ENCODE measurements at regions not wholly inside any gene's neighbourhood (a gene's known extent, or its start where the extent isn't known, plus 50 kb on each side); places are given as distances from the start of the nearest gene placed in this dataset.

- TF ChIP-seq REST (IDR thresholded peaks at IDR 0.05), result no peak
These were observed 121.6 kb upstream of the ROPN1 start (continued) for GRCh38 chr3:124113485-124113884.

- no peak overlapping the region for H3K4me3 ChIP-seq (ENCODE audit: low read depth in 1 of 3, low read length in 3 of 3)
- no peak for TF ChIP-seq HNF4A (conservative IDR thresholded peaks at IDR 0.05)
- TF ChIP-seq FOXA2 (IDR thresholded peaks at IDR 0.05), result no peak
- TF ChIP-seq GABPA (IDR thresholded peaks at IDR 0.05 in 1 of 2, conservative IDR thresholded peaks at IDR 0.05 in 1 of 2), result no peak
- TF ChIP-seq NR2F2 (IDR thresholded peaks at IDR 0.05), result no peak
- TF ChIP-seq ZBTB33 (IDR thresholded peaks at IDR 0.05), result no peak
- no peak for TF ChIP-seq ATF3 (IDR thresholded peaks at IDR 0.05)
- TF ChIP-seq FOXA1 (IDR thresholded peaks at IDR 0.05), result no peak
- no peak for TF ChIP-seq TAF1 (conservative IDR thresholded peaks at IDR 0.05)
- no peak for TF ChIP-seq CTCF (IDR thresholded peaks at IDR 0.05; ENCODE audit: low read depth, low read length, missing input control)
- no peak for TF ChIP-seq YY1 (IDR thresholded peaks at IDR 0.05)
- no peak for TF ChIP-seq RXRA (IDR thresholded peaks at IDR 0.05)
- TF ChIP-seq MAX (IDR thresholded peaks at IDR 0.05), result no peak
- no peak for TF ChIP-seq REST (IDR thresholded peaks at IDR 0.05)
- TF ChIP-seq RAD21 (IDR thresholded peaks at IDR 0.05), result no peak
- no peak for TF ChIP-seq EGR1 (IDR thresholded peaks at IDR 0.05; ENCODE audit: low read depth in 2 of 2)
- TF ChIP-seq JUND (IDR thresholded peaks at IDR 0.05), result no peak
- TF ChIP-seq SP1 (IDR thresholded peaks at IDR 0.05), result no peak
- no peak for TF ChIP-seq HNF4G (IDR thresholded peaks at IDR 0.05)
- no peaks in the 10 kb centered on the region for H3K27me3 ChIP-seq (ENCODE audit: control insufficient read depth in 4 of 4, insufficient read depth in 4 of 4, low read length in 3 of 4)
- H3K9me3 ChIP-seq (ENCODE audit: control insufficient read depth in 4 of 4, low read length in 3 of 4), result no peaks in the 10 kb centered on the region
- H3K9ac ChIP-seq (ENCODE audit: low read depth in 1 of 2, low read length in 2 of 2), result no peak overlapping the region
- H3K27ac ChIP-seq (ENCODE audit: low read depth in 1 of 2, low read length in 2 of 2), result no peak overlapping the region
- H3K36me3 ChIP-seq (ENCODE audit: control insufficient read depth in 4 of 4, insufficient read depth in 3 of 4, low read depth in 1 of 4, low read length in 3 of 4), result no peaks in the 10 kb centered on the region
- WGBS, result 63% methylated on average over 6 of the region's 6 CpGs
- H3K4me1 ChIP-seq (ENCODE audit: control insufficient read depth in 4 of 4, insufficient read depth in 4 of 4, low read length in 3 of 4), result no peaks in the 10 kb centered on the region
- no peak for DNase-seq (ENCODE audit: low spot score)
These were observed 123.4 kb upstream of the ROPN1 start for GRCh38 chr3:124115279-124115678.

Measured in liver (tissue), 8 donors.